Epithelial cell of proximal tubule (primary cell): ENCODE measurements at regions not wholly inside any gene's neighbourhood (a gene's known extent, or its start where the extent isn't known, plus 50 kb on each side); places are given as distances from the start of the nearest gene placed in this dataset.

Experiments
- DNase-seq: peaks from one replicate; pipeline ENCODE4 v3.0.0-alpha.2; 2011; ENCODE audit warnings: low read depth
- H3K4me3 ChIP-seq: 2 replicates; pipeline ENCODE4 v1.5.1; 2011; ENCODE audit warnings: low read depth, mild to moderate bottlenecking, low read length
- CTCF ChIP-seq: conservative IDR thresholded peaks from 2 replicates; pipeline ENCODE4 v1.5.1; 2012; ENCODE audit warnings: low read depth, mild to moderate bottlenecking, low read length

DNA sequence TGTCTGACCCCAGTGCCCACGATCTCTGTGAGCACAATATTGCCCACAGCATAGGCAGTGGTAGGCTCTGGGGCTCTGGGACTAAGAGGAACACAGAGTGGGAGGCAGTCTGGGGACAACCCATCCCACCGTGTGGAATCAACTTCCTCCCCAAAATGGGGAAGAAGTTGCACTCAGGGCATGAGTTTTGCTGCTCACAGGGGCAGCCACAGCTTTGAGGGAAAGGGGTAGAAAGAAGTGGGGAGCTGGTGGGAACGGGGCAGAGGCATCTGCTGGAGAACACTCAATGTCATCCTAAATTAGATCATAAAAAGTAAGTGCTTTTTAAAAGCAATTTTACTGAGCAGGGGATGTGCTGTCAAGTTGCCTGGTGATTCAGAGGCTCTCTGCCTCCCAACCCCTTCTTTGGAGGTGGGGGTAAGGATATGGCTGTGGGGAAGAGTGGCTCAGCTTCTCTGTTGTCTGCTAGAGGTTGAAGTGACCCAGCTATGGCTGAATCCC is 233.8 kb upstream of the NCAM1 start:
- DNase-seq: no peak
- TF ChIP-seq CTCF: no peak
- no peak overlapping the region for H3K4me3 ChIP-seq

- H3K4me3 ChIP-seq: no peak overlapping the region
- DNase-seq: no peak
- TF ChIP-seq CTCF: no peak
Measured at GRCh38 chr11:112728288-112728687, 232.9 kb upstream of the NCAM1 start.

- DNase-seq: no peak
- TF ChIP-seq CTCF: no peak
- H3K4me3 ChIP-seq: no peak overlapping the region
Measured at GRCh38 chr11:112728716-112729115, 232.5 kb upstream of the NCAM1 start.

DNA sequence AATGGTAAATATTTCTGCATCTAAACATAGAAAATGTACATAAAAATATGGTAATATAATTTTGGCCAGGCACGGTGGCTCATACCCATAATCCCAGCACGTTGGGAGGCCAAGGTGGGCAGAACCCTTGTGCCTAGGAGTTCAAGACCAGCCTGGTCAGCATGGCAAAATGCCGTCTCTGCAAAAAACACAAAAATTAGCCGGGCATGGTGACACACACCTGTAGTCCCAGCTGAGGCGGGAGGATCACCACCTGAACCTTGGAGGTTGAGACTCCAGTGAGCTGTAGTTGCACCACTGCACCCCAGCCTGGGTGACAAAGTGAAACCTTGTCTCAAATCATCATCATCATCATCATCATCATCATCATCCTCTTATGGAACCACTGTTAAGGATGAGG is 230.6 kb upstream of the NCAM1 start:
- H3K4me3 ChIP-seq: no peak overlapping the region
- no peak for TF ChIP-seq CTCF
- no peak for DNase-seq

DNA sequence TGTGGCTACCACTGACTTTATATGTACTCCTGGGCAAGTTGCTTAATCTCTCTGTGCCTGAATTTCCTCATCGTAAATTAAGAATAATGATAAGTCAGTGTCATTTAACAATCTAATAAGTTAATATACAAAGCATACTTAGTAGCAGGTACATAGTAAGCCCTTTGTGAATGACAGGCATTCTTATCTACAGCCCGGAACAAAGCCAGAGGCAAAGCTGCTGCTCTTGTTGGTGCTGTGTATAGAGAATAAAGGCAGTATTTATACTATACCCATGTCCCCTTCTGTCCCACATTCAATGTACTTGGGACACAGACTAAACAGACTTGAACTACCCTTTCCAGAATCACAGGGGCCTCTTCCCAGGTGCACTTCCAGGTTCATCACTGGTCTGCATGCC is 229.7 kb upstream of the NCAM1 start:
- no peak overlapping the region for H3K4me3 ChIP-seq
- no peak for TF ChIP-seq CTCF
- DNase-seq: no peak

GRCh38 chr11:112732031-112732430 is 229.2 kb upstream of the NCAM1 start:
- no peak overlapping the region for H3K4me3 ChIP-seq
- no peak for TF ChIP-seq CTCF
- DNase-seq: no peak

DNA sequence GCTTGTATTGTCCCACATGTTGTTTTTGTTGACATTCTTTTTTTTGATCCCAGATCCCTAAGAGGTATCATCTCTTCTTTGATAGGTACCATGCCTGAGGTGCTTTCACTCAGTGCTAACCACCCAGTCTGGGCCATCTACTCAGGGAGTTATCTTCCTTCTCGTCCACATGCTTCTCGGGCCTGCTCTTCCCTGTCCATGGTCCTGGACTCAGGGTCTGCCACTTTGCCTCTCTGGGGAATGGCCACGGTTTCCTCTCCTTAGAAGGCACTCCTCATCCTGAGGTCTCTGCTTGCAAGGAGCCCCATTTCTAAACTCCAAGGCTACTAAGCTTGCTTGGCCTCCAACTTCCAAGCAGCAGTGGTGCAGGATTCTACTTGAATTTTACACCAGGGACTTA is 227.0 kb upstream of the NCAM1 start:
- H3K4me3 ChIP-seq: no peak overlapping the region
- no peak for DNase-seq
- no peak for TF ChIP-seq CTCF
